GM06990 (cell line): ENCODE measurements at regions not wholly inside any gene's neighbourhood (a gene's known extent, or its start where the extent isn't known, plus 50 kb on each side); places are given as distances from the start of the nearest gene placed in this dataset.

Experiments
- DNase-seq: peaks from one replicate; pipeline ENCODE4 v3.0.0-alpha.2; 2011; ENCODE audit not compliant: insufficient read length; ENCODE audit errors: extremely low read depth
- H3K27me3 ChIP-seq: replicated peaks from 2 replicates; pipeline ENCODE4 v1.6.0; 2011; ENCODE audit warnings: low read length; ENCODE audit not compliant: control insufficient read depth, insufficient read depth
- H3K36me3 ChIP-seq: 2 replicates; pipeline ENCODE4 v1.5.1; 2011; ENCODE audit warnings: low read length; ENCODE audit not compliant: control insufficient read depth, insufficient read depth
- H3K4me3 ChIP-seq: replicated peaks from 2 replicates; pipeline ENCODE4 v1.5.1; 2011; ENCODE audit warnings: low read depth, mild to moderate bottlenecking, control low read depth, low read length
- TF ChIP-seq, protein P1 (sequence below): IDR thresholded peaks from 2 replicates; pipeline ENCODE4 v1.5.1; 2011; ENCODE audit warnings: low read length, control low read depth, mild to moderate bottlenecking, inconsistent platforms; ENCODE audit not compliant: insufficient read depth, poor library complexity, severe bottlenecking

DNA sequence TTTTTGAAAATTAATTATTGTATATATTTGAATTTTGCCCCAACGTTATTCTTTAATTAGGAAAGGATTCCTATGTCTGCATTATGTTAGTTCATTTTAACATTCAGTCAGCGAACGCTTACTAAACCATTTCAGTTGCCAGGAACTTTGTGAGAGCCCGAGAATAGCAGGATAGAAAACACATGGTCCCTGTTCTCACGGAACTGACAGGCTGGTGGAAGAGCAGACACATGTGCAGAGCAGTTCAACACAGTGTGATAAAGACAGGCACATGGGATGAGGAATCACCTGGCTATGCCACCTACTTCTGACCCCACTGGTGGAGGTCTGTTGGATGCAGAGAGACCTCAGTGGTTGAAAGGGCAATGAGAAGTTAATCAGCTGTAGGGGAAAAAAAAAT is 367.2 kb downstream of the EPM2A start:
- TF ChIP-seq, protein P1, sequence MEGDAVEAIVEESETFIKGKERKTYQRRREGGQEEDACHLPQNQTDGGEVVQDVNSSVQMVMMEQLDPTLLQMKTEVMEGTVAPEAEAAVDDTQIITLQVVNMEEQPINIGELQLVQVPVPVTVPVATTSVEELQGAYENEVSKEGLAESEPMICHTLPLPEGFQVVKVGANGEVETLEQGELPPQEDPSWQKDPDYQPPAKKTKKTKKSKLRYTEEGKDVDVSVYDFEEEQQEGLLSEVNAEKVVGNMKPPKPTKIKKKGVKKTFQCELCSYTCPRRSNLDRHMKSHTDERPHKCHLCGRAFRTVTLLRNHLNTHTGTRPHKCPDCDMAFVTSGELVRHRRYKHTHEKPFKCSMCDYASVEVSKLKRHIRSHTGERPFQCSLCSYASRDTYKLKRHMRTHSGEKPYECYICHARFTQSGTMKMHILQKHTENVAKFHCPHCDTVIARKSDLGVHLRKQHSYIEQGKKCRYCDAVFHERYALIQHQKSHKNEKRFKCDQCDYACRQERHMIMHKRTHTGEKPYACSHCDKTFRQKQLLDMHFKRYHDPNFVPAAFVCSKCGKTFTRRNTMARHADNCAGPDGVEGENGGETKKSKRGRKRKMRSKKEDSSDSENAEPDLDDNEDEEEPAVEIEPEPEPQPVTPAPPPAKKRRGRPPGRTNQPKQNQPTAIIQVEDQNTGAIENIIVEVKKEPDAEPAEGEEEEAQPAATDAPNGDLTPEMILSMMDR: no peak

DNA sequence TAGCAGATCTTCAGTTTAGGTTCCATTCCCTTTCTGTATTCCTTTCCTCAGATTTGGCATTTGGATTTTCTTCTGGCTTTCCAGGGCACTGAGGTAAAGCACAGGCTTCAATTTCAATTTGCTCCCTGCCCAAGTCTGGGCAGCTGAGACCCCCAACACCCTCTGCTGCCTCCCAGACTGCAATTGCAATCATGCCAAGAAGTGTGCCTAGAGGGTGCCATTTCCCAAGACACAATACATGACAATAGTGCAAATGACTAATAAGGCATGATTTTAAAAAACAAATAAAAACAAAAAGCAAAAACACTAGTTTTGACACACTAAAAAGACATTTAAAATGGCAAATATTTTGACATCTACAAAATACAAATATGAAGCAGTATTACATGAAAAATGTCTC is 364.8 kb downstream of the EPM2A start:
- Histone ChIP-seq H3K27me3 (no peaks in the 10 kb centered on the region), H3K36me3 (no peaks in the 10 kb centered on the region; the same call in 1 of the 2 replicates), H3K4me3 (no peak overlapping the region)
- no peak for DNase-seq
- TF ChIP-seq, protein P1: no peak

More for the DNA sequence above, 367.2 kb downstream of the EPM2A start:
- Histone ChIP-seq H3K4me3 (no peak overlapping the region), H3K36me3 (no peaks in the 10 kb centered on the region; the same call in 1 of the 2 replicates), H3K27me3 (no peaks in the 10 kb centered on the region)
- DNase-seq: no peak

DNA sequence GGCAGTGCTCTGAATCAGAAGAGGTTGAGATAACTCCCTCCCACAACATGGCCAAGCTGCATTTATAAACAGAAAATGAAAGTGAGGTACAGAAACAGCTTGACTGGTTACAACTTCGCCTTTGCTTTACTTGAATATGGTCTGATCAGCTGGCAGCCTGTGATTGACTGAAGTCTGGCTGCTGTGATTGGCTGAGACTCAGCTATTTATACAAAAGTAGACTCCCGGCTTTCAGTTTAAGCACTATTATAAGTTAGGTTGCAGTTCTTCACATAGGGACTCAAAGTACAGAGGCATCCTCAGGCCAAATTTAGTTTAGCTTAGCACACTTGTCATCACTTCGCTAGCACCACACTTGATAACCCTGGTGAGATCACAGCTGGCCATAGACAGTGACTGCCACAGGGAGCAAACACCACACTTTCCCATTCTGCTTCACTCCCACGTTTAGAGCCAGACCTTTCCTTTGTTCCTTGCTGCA is 362.6 kb downstream of the EPM2A start:
- no peak overlapping the region for H3K4me3 ChIP-seq
- DNase-seq: no peak
- TF ChIP-seq, protein P1: no peak
- H3K27me3 ChIP-seq: no peaks in the 10 kb centered on the region
- H3K36me3 ChIP-seq: no peaks in the 10 kb centered on the region; the same call in 1 of the 2 replicates

DNA sequence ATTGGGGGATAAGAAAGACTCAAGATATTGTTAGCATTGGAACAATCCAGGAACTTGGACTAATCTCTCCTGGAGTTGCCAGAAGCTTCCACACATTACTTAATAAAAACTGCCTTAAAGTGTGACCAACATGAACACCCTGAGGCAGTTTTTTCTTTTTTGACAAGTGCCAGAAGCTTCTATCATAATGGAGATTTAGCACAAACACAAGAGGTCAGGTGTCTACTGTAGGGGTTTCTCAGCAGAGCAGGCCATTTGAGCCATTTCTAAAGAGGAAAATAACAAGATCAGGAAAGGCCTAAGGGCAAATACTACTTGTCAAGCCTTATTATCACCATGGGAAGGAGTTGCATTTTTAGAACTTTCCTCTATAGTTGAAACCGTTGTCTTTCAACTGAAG is 361.5 kb downstream of the EPM2A start:
- TF ChIP-seq, protein P1: no peak
- Histone ChIP-seq H3K27me3 (no peaks in the 10 kb centered on the region), H3K36me3 (no peaks in the 10 kb centered on the region), H3K4me3 (no peak overlapping the region)
- no peak for DNase-seq

DNA sequence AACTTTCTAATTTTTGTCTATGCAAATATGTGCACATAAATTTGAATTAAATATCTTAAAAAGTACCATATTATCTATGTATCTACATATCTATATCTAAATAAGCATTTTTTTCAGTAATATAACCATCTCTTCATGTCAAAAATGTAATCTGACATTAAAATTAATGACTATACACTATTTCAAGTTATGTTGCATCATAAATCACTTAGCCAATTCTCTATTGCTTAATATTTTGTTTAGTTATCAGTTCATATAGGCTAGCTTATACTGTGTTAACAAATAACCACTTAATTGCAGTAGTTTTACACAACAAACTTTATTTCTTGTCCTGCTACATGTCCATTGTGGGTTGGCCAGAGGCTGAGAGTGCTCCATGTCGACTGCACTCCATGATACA is 360.8 kb downstream of the EPM2A start:
- DNase-seq: no peak
- Histone ChIP-seq H3K4me3 (no peak overlapping the region), H3K36me3 (no peaks in the 10 kb centered on the region), H3K27me3 (no peaks in the 10 kb centered on the region)
- TF ChIP-seq, protein P1: no peak

DNA sequence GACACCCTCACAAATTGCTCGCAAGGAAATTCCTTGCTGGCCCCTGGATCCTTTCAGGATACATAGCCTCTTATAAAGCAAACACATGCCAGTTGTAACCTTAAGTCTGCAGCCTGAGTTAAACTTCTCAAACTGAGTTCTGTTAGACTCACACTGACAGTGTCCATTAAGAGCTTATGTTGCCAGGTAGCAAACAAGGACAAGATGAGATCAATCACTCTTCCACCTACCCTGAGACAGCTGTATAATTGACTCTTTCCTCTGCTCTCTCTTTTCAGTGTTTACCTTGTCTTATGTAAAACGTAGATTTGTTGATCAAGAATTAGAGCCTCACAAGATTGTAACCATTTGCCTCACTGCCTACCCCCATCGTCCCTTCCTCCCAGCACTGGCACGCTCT is 359.8 kb downstream of the EPM2A start:
- Histone ChIP-seq H3K4me3 (no peak overlapping the region), H3K27me3 (no peaks in the 10 kb centered on the region), H3K36me3 (no peaks in the 10 kb centered on the region)
- TF ChIP-seq, protein P1: no peak
- no peak for DNase-seq
